ENCODE measurements at regions not wholly inside any gene's neighbourhood (a gene's known extent, or its start where the extent isn't known, plus 50 kb on each side); places are given as distances from the start of the nearest gene placed in this dataset.

- 77 to 80% methylated on average over 9 of the region's 9 CpGs for WGBS, 2 donors
- intact Hi-C loops (cut with DNase I) = no loop called here
- DNase-seq = no peak
These were observed 237.4 kb downstream of the LPIN1 start for GRCh38 chr2:11983870-11984269.

GRCh38 chr2:11984316-11985158 is 238.1 kb downstream of the LPIN1 start:
- TF ChIP-seq POLR2A (IDR thresholded peaks at IDR 0.05) (no peak), CTCF (IDR thresholded peaks at IDR 0.05) (no peak)
- H3K27ac ChIP-seq = no peak overlapping the region
- no peaks in the 10 kb centered on the region for H3K36me3 ChIP-seq
- DNase-seq = no peak
- no peak overlapping the region for H3K4me3 ChIP-seq (replicated peaks in 1 of 3)
- no peaks in the 10 kb centered on the region for H3K4me1 ChIP-seq
- intact Hi-C loops (cut with DNase I) = no loop called here
- no peaks in the 10 kb centered on the region for H3K27me3 ChIP-seq
- 79 to 83% methylated on average over 18 of the region's 18 CpGs for WGBS, 2 donors
- H3K9me3 ChIP-seq = no peaks in the 10 kb centered on the region

More at GRCh38 chr2:11983870-11984269, 237.4 kb downstream of the LPIN1 start:
- no peak for TF ChIP-seq POLR2A (IDR thresholded peaks at IDR 0.05)
- no peak for TF ChIP-seq CTCF (IDR thresholded peaks at IDR 0.05)
- no peaks in the 10 kb centered on the region for H3K27me3 ChIP-seq
- no peaks in the 10 kb centered on the region for H3K9me3 ChIP-seq
- no peaks in the 10 kb centered on the region for H3K4me1 ChIP-seq
- H3K36me3 ChIP-seq = no peaks in the 10 kb centered on the region
- H3K27ac ChIP-seq = no peak overlapping the region
- no peak overlapping the region for H3K4me3 ChIP-seq (replicated peaks in 1 of 3)

GRCh38 chr2:11985817-11986566 is 239.6 kb downstream of the LPIN1 start:
- H3K4me3 ChIP-seq (replicated peaks in 1 of 3) = no peak overlapping the region
- no peaks in the 10 kb centered on the region for H3K36me3 ChIP-seq
- no peaks in the 10 kb centered on the region for H3K9me3 ChIP-seq
- H3K4me1 ChIP-seq = no peaks in the 10 kb centered on the region
- H3K27ac ChIP-seq = no peak overlapping the region
- intact Hi-C loops (cut with DNase I) = no loop called here
- TF ChIP-seq POLR2A (IDR thresholded peaks at IDR 0.05) (no peak), CTCF (IDR thresholded peaks at IDR 0.05) (no peak)
- WGBS, 2 donors = 76 to 79% methylated on average over 4 of the region's 4 CpGs
- no peaks in the 10 kb centered on the region for H3K27me3 ChIP-seq
- DNase-seq = no peak

- Histone ChIP-seq H3K9me3 (no peaks in the 10 kb centered on the region), H3K4me1 (no peaks in the 10 kb centered on the region), H3K27me3 (no peaks in the 10 kb centered on the region), H3K27ac (no peak overlapping the region), H3K4me3 (replicated peaks in 1 of 3) (no peak overlapping the region), H3K36me3 (no peaks in the 10 kb centered on the region)
- intact Hi-C loops (cut with DNase I) = no loop called here
- DNase-seq = no peak
- 81 to 88% methylated on average over 3 of the region's 3 CpGs for WGBS, 2 donors
- TF ChIP-seq POLR2A (IDR thresholded peaks at IDR 0.05) (no peak), CTCF (IDR thresholded peaks at IDR 0.05) (no peak)
These were observed 240.7 kb downstream of the LPIN1 start for GRCh38 chr2:11987151-11987550.
